HG03460 (cell line): ENCODE measurements at regions not wholly inside any gene's neighbourhood (a gene's known extent, or its start where the extent isn't known, plus 50 kb on each side); places are given as distances from the start of the nearest gene placed in this dataset.

Experiments used
- ATAC-seq: cut with Tn5 transposase; IDR thresholded peaks from one replicate; pipeline ENCODE4 v1.9.1; 2021; ENCODE audit not compliant: unreplicated experiment

DNA sequence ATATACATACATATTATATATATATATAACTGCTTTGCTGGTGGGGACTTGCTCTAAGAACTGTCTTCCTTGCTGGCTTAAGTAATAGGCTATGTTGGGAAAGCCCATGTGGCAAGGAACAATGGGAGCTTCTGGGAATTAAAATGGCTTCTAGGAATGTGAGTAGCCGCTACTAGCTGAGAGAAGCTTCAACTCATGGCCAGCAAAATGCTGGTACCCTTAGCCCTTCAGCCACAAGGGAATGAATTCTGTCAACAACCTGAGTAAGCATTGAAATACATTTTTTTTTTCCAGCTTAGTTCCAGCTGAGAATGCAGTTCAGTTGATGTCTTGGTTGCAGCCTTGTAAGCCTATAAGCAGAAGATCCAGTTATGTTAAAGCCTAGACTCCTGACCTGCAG, 911.7 kb upstream of the MAP3K7 start:
- ATAC-seq = no peak

DNA sequence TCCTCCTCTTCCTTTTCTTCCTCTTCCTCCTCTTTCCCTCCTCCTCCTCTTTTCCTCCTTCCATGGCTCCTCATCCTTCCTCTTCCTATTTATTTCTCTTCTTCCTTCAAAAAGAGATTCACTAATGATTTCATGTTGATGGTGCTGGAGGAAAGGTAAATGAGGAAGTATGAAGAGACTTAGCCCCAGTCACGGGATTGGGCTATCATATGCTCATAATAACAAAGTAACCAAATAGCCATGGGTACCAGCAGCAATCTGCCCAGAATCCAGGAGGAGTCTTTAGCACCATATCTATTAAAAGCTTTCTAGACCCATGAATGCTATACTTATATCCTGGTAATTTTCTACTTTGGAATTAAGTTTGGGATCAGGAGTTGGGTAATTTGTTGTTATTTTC, 910.9 kb upstream of the MAP3K7 start:
- ATAC-seq = no peak

GRCh38 chr6:91490671-91491301, 903.9 kb upstream of the MAP3K7 start:
- ATAC-seq = no peak

- ATAC-seq = no peak
Observed at GRCh38 chr6:91487696-91488392, 901.0 kb upstream of the MAP3K7 start.

- ATAC-seq = peak; percentile 49
Observed at GRCh38 chr6:91486200-91486599, 899.3 kb upstream of the MAP3K7 start.

DNA sequence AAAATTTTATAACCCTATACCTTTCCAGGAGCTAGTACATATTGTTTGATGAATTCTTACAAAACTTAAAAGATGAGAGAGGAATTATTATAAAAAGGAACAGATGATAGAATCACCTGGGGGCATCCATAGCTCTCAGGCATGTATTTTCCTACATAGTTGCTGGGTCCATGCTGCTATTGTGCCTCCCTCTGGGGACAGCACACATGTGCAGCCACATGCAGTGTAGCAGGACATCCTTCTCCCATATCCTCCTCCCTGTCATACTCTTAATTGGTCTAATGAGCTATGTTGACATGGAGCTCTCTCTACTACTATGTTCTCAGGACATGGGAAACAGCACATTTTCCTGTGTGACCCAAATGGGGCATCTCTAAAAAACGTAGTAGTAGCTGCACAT, 898.2 kb upstream of the MAP3K7 start:
- ATAC-seq = no peak

DNA sequence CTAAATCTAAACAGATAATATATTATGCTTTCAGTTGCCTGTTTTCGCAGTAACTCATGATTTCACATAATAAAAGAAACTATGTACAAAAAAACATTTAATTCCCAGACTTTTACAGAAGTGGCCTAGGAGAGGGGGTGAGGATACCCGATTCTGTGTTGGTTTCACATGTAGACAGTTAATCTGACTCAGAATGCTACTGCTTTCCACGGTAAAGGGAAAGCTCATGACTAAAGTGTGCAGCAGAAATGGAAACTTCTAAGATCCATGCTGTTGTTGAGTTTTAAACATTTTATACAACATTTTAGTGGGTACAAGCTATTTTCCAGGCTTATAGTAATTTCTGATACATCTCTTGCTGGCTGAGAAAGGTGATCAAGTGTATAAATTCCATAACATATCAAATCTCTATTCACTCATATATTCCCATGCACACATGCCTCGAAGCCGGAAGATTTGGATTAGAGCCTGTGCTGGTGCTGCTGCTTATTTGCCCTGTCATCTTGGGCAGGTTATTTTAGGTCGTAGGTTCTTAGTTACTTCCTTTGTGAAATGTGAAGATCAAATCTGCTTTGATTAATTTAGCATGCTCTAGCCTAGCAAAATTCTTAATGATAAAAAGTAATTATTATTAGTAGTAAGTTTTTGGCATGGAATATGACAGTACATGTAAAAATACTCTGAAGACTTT, 896.7 kb upstream of the MAP3K7 start:
- ATAC-seq = peak; percentile 43

- ATAC-seq = peak; percentile 62
Observed at GRCh38 chr6:91482498-91482897, 895.6 kb upstream of the MAP3K7 start.

DNA sequence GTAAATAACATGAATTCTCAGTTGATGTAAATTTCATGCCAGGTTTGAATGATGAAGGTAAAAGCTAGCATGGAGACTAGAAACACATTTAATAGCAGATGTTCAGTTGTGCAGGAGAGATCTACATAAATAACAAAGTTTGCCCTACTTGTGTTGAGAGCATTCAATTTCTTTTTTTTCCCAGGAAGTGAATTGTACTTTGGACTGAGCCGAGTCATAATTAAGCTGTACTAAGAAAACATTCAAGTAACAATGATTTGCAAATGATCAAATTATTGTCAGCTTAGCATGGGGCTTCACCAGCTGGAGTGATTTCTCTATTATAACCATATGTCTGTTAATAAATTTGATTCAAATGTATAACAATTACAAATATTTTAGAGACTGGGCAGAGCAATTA, 893.5 kb upstream of the MAP3K7 start:
- no peak for ATAC-seq

- no peak for ATAC-seq
Observed at GRCh38 chr6:91477688-91478087, 890.8 kb upstream of the MAP3K7 start.

GRCh38 chr6:91476000-91476399, 889.1 kb upstream of the MAP3K7 start:
- peak; percentile 61 for ATAC-seq

- no peak for ATAC-seq
Observed at GRCh38 chr6:91465393-91465792, 878.5 kb upstream of the MAP3K7 start.

DNA sequence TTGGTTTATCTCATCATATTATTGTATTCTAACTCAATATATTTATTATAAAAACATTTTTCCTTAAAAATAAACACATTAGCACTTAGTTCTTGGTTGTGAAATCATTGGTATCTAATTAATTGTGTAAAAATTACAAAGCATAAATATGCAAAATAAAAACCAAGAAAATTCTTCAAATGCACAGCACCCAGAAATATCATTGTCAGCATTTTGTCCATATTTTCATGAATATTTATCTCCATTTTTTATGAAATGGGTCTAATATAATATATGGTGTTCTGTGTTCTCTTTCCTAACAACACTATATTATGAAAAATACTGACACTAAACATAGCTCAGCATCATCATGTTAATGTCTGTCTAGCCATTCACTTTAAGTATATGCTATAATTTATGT, 877.8 kb upstream of the MAP3K7 start:
- ATAC-seq = no peak

GRCh38 chr6:91464201-91464600, 877.3 kb upstream of the MAP3K7 start:
- no peak for ATAC-seq

DNA sequence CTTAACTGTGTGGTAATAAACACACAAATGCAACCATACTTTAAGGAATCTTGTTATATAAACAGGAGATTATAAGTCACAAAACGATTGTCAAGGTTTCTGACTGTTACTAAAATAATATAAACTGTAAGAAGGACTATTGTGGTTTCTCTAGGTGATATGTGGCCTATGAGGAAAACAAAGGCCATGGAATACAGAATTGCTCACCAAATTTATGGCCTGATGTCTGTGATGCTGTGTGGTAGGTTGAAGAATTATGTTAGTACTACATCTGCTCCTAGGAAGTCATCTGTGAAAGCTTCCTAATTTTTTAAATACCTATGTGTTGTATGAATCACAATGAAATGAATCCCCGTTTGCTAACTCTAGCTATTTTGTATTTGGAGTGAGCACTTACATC, 875.4 kb upstream of the MAP3K7 start:
- no peak for ATAC-seq

GRCh38 chr6:91453224-91453878, 866.5 kb upstream of the MAP3K7 start:
- ATAC-seq = no peak

DNA sequence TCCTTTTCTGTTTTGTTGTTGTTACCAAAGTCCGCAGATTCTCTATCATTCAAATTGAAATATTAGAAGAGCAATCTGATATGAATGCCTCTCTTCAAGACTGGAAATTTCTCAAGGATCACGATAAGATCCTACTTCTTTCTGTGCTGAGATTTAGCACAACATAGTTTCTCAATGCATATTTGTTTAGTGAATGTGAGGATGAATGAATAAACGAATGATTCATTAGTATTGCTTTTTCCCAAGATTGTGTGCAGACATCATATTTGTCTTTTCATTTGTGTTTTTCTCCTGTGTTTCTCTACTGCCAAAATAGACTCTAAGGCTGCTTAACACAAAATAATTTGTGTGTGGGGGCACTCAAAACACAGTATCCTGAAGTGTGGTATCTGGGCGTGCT, 862.7 kb upstream of the MAP3K7 start:
- ATAC-seq = no peak

DNA sequence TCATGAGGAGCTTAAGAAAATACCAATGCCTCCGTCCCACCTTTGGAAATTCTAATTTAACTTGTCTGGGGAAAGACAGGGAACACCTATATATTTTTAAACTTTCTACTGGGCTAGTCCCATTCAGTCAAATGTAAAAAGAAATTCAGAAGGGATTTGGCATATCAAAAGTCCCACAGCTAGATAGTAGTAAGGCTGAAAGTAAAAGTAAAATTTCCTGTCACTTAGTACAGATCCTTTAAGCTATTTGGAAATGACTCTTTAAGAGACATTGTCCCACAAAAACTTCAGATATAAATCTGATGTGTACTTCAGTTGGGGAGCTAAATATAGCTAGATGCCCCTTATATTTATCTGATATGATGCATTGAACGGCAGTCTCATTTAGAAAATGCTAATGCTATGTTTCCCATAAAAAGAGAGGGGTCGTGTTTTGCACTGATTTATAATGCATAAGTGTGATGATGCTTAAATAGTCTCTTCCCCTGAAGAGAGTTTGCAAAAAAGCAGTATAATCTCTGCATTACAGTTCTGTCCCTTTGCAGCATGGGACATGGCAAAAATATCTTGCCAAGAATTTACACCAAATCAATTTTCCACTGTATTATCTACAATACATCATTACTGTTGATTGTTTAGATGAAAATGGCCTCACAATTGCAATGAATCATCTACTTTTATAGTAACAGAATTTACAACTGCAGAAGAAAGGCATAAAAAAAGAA, 860.8 kb upstream of the MAP3K7 start:
- ATAC-seq = no peak

DNA sequence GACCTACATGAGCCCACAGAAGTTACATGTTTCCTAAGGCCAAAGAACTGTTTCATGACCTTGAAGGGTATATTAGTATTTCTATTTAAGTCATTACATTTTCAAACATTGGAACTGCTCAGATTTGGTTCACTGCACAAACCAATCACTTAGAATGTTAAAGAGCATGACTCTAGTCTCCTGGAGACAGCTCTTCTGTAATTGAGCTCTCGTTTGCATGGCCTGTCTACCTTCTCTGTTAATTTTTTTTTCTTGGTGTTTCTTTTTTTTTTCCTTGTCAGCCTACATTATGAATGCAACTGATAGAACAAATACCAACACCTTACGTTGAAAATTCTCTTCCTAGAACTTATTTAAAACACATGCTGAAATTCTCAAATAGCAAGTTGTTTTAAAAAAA, 860.2 kb upstream of the MAP3K7 start:
- no peak for ATAC-seq

- ATAC-seq = no peak
Observed at GRCh38 chr6:91443405-91443804, 856.5 kb upstream of the MAP3K7 start.

GRCh38 chr6:91442342-91442741, 855.5 kb upstream of the MAP3K7 start:
- ATAC-seq = no peak
